Hindlimb muscle (tissue), 1 donor: ENCODE measurements at regions not wholly inside any gene's neighbourhood (a gene's known extent, or its start where the extent isn't known, plus 50 kb on each side); places are given as distances from the start of the nearest gene placed in this dataset.

Experiments
- DNase-seq: peaks from one replicate; pipeline ENCODE4 v3.0.0-alpha.2; 2013

- DNase-seq = no peak
Measured at GRCh38 chr7:34277016-34277802, 371.9 kb downstream of the BMPER start.

- DNase-seq = no peak
Measured at GRCh38 chr7:34277803-34278199, 372.5 kb downstream of the BMPER start.

GRCh38 chr7:34281260-34281659 lies 375.9 kb downstream of the BMPER start:
- no peak for DNase-seq

- DNase-seq = no peak
Measured at GRCh38 chr7:34282271-34282670, 375.7 kb upstream of the NPSR1 start.

GRCh38 chr7:34296663-34297062 lies 361.4 kb upstream of the NPSR1 start:
- DNase-seq = no peak

GRCh38 chr7:34298492-34299013 lies 359.5 kb upstream of the NPSR1 start:
- DNase-seq = no peak

GRCh38 chr7:34299066-34299465 lies 359.0 kb upstream of the NPSR1 start:
- no peak for DNase-seq

GRCh38 chr7:34307540-34307939 lies 350.5 kb upstream of the NPSR1 start:
- no peak for DNase-seq

GRCh38 chr7:34308595-34308994 lies 349.4 kb upstream of the NPSR1 start:
- no peak for DNase-seq

- DNase-seq = no peak
Measured at GRCh38 chr7:34309116-34309515, 348.9 kb upstream of the NPSR1 start.

- no peak for DNase-seq
Measured at GRCh38 chr7:34309584-34309983, 348.4 kb upstream of the NPSR1 start.

GRCh38 chr7:34311591-34311990 lies 346.4 kb upstream of the NPSR1 start:
- DNase-seq = no peak

GRCh38 chr7:34312624-34313023 lies 345.4 kb upstream of the NPSR1 start:
- DNase-seq = no peak

GRCh38 chr7:34313289-34313688 lies 344.7 kb upstream of the NPSR1 start:
- DNase-seq = no peak

GRCh38 chr7:34315032-34315431 lies 343.0 kb upstream of the NPSR1 start:
- no peak for DNase-seq

GRCh38 chr7:34317039-34317438 lies 341.0 kb upstream of the NPSR1 start:
- DNase-seq = no peak

- DNase-seq = no peak
Measured at GRCh38 chr7:34320412-34320811, 337.6 kb upstream of the NPSR1 start.

GRCh38 chr7:34320926-34321661 lies 336.9 kb upstream of the NPSR1 start:
- DNase-seq = peak; percentile 69

GRCh38 chr7:34322841-34323240 lies 335.2 kb upstream of the NPSR1 start:
- no peak for DNase-seq

GRCh38 chr7:34327681-34328080 lies 330.3 kb upstream of the NPSR1 start:
- DNase-seq = no peak

GRCh38 chr7:34330308-34330707 lies 327.7 kb upstream of the NPSR1 start:
- no peak for DNase-seq

GRCh38 chr7:34331102-34331501 lies 326.9 kb upstream of the NPSR1 start:
- no peak for DNase-seq

GRCh38 chr7:34332006-34332405 lies 326.0 kb upstream of the NPSR1 start:
- DNase-seq = no peak

GRCh38 chr7:34333184-34333583 lies 324.8 kb upstream of the NPSR1 start:
- DNase-seq = no peak
